CD4-positive, alpha-beta T cell (primary cell): ENCODE measurements at regions not wholly inside any gene's neighbourhood (a gene's known extent, or its start where the extent isn't known, plus 50 kb on each side); places are given as distances from the start of the nearest gene placed in this dataset.

Experiments used
- ATAC-seq: fragments of 200-7000 bp; cut with Tn5 transposase; one replicate; pipeline ENCODE4 v1.10.0; 2022; ENCODE audit warnings: mild to moderate bottlenecking; ENCODE audit not compliant: poor library complexity
- CTCF ChIA-PET: fragments of 350-600 bp; sonication (Branson Sonifier 250); formaldehyde crosslinking; loops from one replicate; lab custom pipeline; 2021; ENCODE audit warnings: antibody characterized with exemption, inconsistent platforms; lab: Charles Lee
- POLR2A ChIA-PET: fragments of 350-600 bp; sonication (Branson Sonifier 250); formaldehyde crosslinking; loops from one replicate; lab custom pipeline; 2021; ENCODE audit warnings: antibody characterized with exemption, inconsistent platforms; lab: Charles Lee
- DNase-seq, 14 experiments: peaks; one replicate each; pipeline ENCODE4 v3.0.0-alpha.2; 2013 to 2020; ENCODE audit warnings: mixed read lengths in 2 of 14
- H3K27ac ChIP-seq, 2 donors: one replicate each; pipeline versions ENCODE4 v1.5.1 to v1.7.0; 2013; ENCODE audit warnings: low read length in 2 of 2, low read depth in 1 of 2, mild to moderate bottlenecking in 1 of 2
- H3K27me3 ChIP-seq, 2 experiments: 1 replicate in 1 of 2; 2 replicates in 1 of 2; pipeline versions ENCODE4 v1.6.1 to v1.7.0; 2013; ENCODE audit warnings: low read length in 2 of 2, control low read depth in 1 of 2, mild to moderate bottlenecking in 1 of 2, moderate library complexity in 1 of 2; ENCODE audit not compliant: insufficient read depth in 2 of 2, control insufficient read depth in 1 of 2
- H3K36me3 ChIP-seq: one replicate; pipeline ENCODE4 v1.6.1; 2013; ENCODE audit warnings: low read length, control low read depth; ENCODE audit not compliant: insufficient read depth
- H3K4me1 ChIP-seq: one replicate; pipeline ENCODE4 v1.6.1; 2013; ENCODE audit warnings: low read length, control low read depth; ENCODE audit not compliant: insufficient read depth
- H3K4me3 ChIP-seq: one replicate; pipeline ENCODE4 v1.5.1; 2013; ENCODE audit warnings: mild to moderate bottlenecking, low read length, moderate library complexity
- H3K9me3 ChIP-seq, 2 experiments: 1 replicate in 1 of 2; 2 replicates in 1 of 2; pipeline versions ENCODE4 v1.6.1 to v1.7.0; 2013; ENCODE audit warnings: low read length in 2 of 2, mild to moderate bottlenecking in 2 of 2, control low read depth in 1 of 2, moderate library complexity in 1 of 2; ENCODE audit not compliant: control insufficient read depth in 1 of 2, insufficient read depth in 1 of 2
- H3K27ac Mint-ChIP-seq: one replicate; pipeline ENCODE4 v1.8.0; 2020; ENCODE audit warnings: mixed read lengths
- H3K27me3 Mint-ChIP-seq: one replicate; pipeline ENCODE4 v1.8.0; 2021; ENCODE audit warnings: mixed read lengths
- H3K36me3 Mint-ChIP-seq: one replicate; pipeline ENCODE4 v1.8.0; 2021; ENCODE audit warnings: low read depth, mixed read lengths
- H3K4me1 Mint-ChIP-seq: one replicate; pipeline ENCODE4 v1.8.0; 2021; ENCODE audit warnings: low read depth, mixed read lengths
- H3K4me3 Mint-ChIP-seq: one replicate; pipeline ENCODE4 v1.8.0; 2020; ENCODE audit warnings: mild to moderate bottlenecking, mixed read lengths
- H3K9me3 Mint-ChIP-seq: one replicate; pipeline ENCODE4 v1.8.0; 2020; ENCODE audit warnings: mixed read lengths
- intact Hi-C, 2 experiments: fragments of 100-400 bp; cut with DNase I in 1 of 2; cut with micrococcal nuclease in 1 of 2; formaldehyde crosslinking; loops; one replicate each; pipeline versions ENCODE4 v1.15.1 to v1.9.0; 2023 to 2025; cut with DNase I, micrococcal nuclease
- TF ChIP-seq, protein P1 (sequence below): fragments of 200-600 bp; IDR thresholded peaks from one replicate; pipeline ENCODE4 v1.8.0; 2022; ENCODE audit warnings: antibody characterized with exemption, mild to moderate bottlenecking

- Histone ChIP-seq H3K27ac (no peak overlapping the region), H3K36me3 (no peaks in the 10 kb centered on the region), H3K9me3 (peaks cover 0 to 9% of the 10 kb centered on the region in 2 experiments), H3K4me3 (no peak overlapping the region), H3K4me1 (no peaks in the 10 kb centered on the region), H3K27me3 (no peaks in the 10 kb centered on the region)
- Mint-ChIP-seq H3K4me1 (no peaks in the 10 kb centered on the region), H3K9me3 (peaks cover 9% of the 10 kb centered on the region), H3K27me3 (no peaks in the 10 kb centered on the region), H3K4me3 (no peak overlapping the region), H3K27ac (no peak overlapping the region), H3K36me3 (no peaks in the 10 kb centered on the region)
- no peak for ATAC-seq
- intact Hi-C loops: no loop called here
- no peak for DNase-seq
- ChIA-PET POLR2A (no interaction called here), CTCF (no interaction called here)
- TF ChIP-seq, protein P1, sequence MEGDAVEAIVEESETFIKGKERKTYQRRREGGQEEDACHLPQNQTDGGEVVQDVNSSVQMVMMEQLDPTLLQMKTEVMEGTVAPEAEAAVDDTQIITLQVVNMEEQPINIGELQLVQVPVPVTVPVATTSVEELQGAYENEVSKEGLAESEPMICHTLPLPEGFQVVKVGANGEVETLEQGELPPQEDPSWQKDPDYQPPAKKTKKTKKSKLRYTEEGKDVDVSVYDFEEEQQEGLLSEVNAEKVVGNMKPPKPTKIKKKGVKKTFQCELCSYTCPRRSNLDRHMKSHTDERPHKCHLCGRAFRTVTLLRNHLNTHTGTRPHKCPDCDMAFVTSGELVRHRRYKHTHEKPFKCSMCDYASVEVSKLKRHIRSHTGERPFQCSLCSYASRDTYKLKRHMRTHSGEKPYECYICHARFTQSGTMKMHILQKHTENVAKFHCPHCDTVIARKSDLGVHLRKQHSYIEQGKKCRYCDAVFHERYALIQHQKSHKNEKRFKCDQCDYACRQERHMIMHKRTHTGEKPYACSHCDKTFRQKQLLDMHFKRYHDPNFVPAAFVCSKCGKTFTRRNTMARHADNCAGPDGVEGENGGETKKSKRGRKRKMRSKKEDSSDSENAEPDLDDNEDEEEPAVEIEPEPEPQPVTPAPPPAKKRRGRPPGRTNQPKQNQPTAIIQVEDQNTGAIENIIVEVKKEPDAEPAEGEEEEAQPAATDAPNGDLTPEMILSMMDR: no peak
Observed at GRCh38 chr11:91927448-91927847, 297.2 kb upstream of the FAT3 start.

DNA sequence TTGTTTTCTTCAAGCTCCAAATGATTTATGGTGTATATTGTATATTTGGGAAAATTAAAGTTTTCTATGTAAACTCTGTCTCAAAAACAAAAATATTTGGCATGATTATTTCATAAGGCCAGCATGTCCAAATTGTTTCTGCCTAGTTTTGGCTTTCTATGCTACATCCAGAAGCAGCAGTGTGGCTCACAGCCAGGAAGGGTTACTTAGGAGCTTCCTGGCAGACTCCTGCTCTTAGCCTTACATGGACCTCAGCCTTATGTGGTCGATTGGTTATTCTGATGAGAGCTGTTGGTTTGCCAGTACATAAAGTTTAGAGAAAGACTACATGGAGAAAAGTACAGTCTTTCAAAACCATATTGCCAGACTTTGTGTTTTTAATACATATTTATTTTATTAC is 297.7 kb upstream of the FAT3 start:
- H3K4me1 ChIP-seq: no peaks in the 10 kb centered on the region
- Mint-ChIP-seq H3K27ac (no peak overlapping the region), H3K9me3 (peaks cover 9% of the 10 kb centered on the region), H3K4me3 (no peak overlapping the region), H3K27me3 (no peaks in the 10 kb centered on the region), H3K36me3 (no peaks in the 10 kb centered on the region), H3K4me1 (no peaks in the 10 kb centered on the region)
- ChIA-PET POLR2A (no interaction called here), CTCF (no interaction called here)
- H3K4me3 ChIP-seq: no peak overlapping the region
- DNase-seq (no peak), ATAC-seq (no peak)
- intact Hi-C loops: no loop called here
- H3K36me3 ChIP-seq: no peaks in the 10 kb centered on the region
- TF ChIP-seq, protein P1: no peak
- no peaks in the 10 kb centered on the region for H3K27me3 ChIP-seq
- H3K27ac ChIP-seq: no peak overlapping the region
- H3K9me3 ChIP-seq: peaks cover 0 to 6% of the 10 kb centered on the region in 2 experiments

DNA sequence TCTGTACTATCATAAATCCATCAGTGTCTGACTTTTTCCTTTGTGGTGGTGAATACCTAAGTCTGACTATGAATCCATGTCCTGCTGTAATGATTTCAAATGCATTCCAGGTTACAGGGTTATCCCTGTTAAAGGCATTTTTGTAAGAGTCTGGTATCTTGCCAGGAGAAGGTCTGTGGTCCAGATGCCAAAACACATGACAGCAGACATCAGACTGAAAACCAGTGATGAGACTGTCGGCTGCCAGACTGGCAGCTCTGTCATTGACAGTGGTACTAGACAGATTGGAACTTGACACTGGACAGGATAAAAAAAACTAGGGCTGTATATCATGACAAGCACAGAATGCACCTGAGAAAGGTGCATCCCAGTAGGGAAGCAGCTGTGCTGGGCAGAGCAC is 301.8 kb upstream of the FAT3 start:
- Histone ChIP-seq H3K4me1 (no peaks in the 10 kb centered on the region), H3K27ac (no peak overlapping the region), H3K4me3 (no peak overlapping the region), H3K9me3 (peaks cover 0 to 4% of the 10 kb centered on the region in 2 experiments), H3K27me3 (no peaks in the 10 kb centered on the region), H3K36me3 (no peaks in the 10 kb centered on the region)
- intact Hi-C loops: no loop called here
- no peak overlapping the region for H3K27ac Mint-ChIP-seq
- TF ChIP-seq, protein P1: no peak
- H3K4me1 Mint-ChIP-seq: no peaks in the 10 kb centered on the region
- POLR2A ChIA-PET: no interaction called here
- CTCF ChIA-PET: no interaction called here
- DNase-seq (no peak), ATAC-seq (no peak)
- H3K9me3 Mint-ChIP-seq: peaks cover 15% of the 10 kb centered on the region
- no peak overlapping the region for H3K4me3 Mint-ChIP-seq
- no peaks in the 10 kb centered on the region for H3K36me3 Mint-ChIP-seq
- no peaks in the 10 kb centered on the region for H3K27me3 Mint-ChIP-seq
